Fibroblast of lung (primary cell): ENCODE measurements at regions not wholly inside any gene's neighbourhood (a gene's known extent, or its start where the extent isn't known, plus 50 kb on each side); places are given as distances from the start of the nearest gene placed in this dataset.

Experiments used
- DNase-seq, 2 donors: peaks; one replicate each; pipeline versions ENCODE4 v3.0.0 to v3.0.0-alpha.2; 2010; ENCODE audit warnings: low read depth in 2 of 2
- H2AFZ ChIP-seq: 2 replicates; pipeline ENCODE4 v1.5.1; 2012; ENCODE audit warnings: low read length, control low read depth, inconsistent platforms
- H3K27ac ChIP-seq: 2 replicates; pipeline ENCODE4 v1.5.1; 2011; ENCODE audit warnings: low read length, control low read depth; ENCODE audit not compliant: insufficient read depth
- H3K27me3 ChIP-seq: 2 replicates; pipeline ENCODE4 v1.5.1; 2011; ENCODE audit warnings: mild to moderate bottlenecking, low read length; ENCODE audit not compliant: control insufficient read depth, insufficient read depth
- H3K36me3 ChIP-seq: 2 replicates; pipeline ENCODE4 v1.5.1; 2011; ENCODE audit warnings: low read length; ENCODE audit not compliant: control insufficient read depth, insufficient read depth
- H3K4me1 ChIP-seq: 2 replicates; pipeline ENCODE4 v1.5.1; 2011; ENCODE audit warnings: low read length; ENCODE audit not compliant: control insufficient read depth, insufficient read depth; ENCODE audit errors: extremely low read depth
- H3K4me2 ChIP-seq: 2 replicates; pipeline ENCODE4 v1.5.1; 2011; ENCODE audit warnings: low read length, control low read depth; ENCODE audit not compliant: insufficient read depth; ENCODE audit errors: extremely low read depth
- H3K4me3 ChIP-seq, 4 experiments: fragments of 200-600 bp in 1 of 4; sonication (generic) in 1 of 4; replicated peaks in 1 of 4; 2 replicates each; pipeline ENCODE4 v1.5.1; 2011 to 2016; ENCODE audit warnings: low read length in 4 of 4, low read depth in 3 of 4, mild to moderate bottlenecking in 3 of 4, control low read depth in 2 of 4, inconsistent platforms in 1 of 4, mixed read lengths in 1 of 4; ENCODE audit not compliant: insufficient read depth in 1 of 4; ENCODE audit errors: control extremely low read depth in 1 of 4
- H3K79me2 ChIP-seq: 2 replicates; pipeline ENCODE4 v1.5.1; 2012; ENCODE audit warnings: mild to moderate bottlenecking, low read length, inconsistent platforms; ENCODE audit not compliant: control insufficient read depth, insufficient read depth
- H3K9ac ChIP-seq: 2 replicates; pipeline ENCODE4 v1.5.1; 2011; ENCODE audit warnings: mild to moderate bottlenecking, low read length, control low read depth; ENCODE audit not compliant: insufficient read depth
- H3K9me3 ChIP-seq: 2 replicates; pipeline ENCODE4 v1.5.1; 2012; ENCODE audit warnings: low read depth, low read length; ENCODE audit not compliant: control insufficient read depth, insufficient read depth
- H4K20me1 ChIP-seq: 2 replicates; pipeline ENCODE4 v1.5.1; 2011; ENCODE audit warnings: low read length; ENCODE audit not compliant: control insufficient read depth, insufficient read depth; ENCODE audit errors: extremely low read depth
- EZH2 ChIP-seq: IDR thresholded peaks from 2 replicates; pipeline ENCODE4 v1.5.1; 2012; ENCODE audit warnings: low read length, control low read depth, mild to moderate bottlenecking; ENCODE audit errors: missing control alignments
- TF ChIP-seq, protein P1 (sequence below), 2 donors: IDR thresholded peaks in 1 of 2; conservative IDR thresholded peaks in 1 of 2; 1 replicate in 1 of 2; 2 replicates in 1 of 2; pipeline ENCODE4 v1.5.1; 2011 to 2012; ENCODE audit warnings: low read length in 2 of 2, control low read depth in 1 of 2, inconsistent platforms in 1 of 2, low read depth in 1 of 2, mild to moderate bottlenecking in 1 of 2

DNA sequence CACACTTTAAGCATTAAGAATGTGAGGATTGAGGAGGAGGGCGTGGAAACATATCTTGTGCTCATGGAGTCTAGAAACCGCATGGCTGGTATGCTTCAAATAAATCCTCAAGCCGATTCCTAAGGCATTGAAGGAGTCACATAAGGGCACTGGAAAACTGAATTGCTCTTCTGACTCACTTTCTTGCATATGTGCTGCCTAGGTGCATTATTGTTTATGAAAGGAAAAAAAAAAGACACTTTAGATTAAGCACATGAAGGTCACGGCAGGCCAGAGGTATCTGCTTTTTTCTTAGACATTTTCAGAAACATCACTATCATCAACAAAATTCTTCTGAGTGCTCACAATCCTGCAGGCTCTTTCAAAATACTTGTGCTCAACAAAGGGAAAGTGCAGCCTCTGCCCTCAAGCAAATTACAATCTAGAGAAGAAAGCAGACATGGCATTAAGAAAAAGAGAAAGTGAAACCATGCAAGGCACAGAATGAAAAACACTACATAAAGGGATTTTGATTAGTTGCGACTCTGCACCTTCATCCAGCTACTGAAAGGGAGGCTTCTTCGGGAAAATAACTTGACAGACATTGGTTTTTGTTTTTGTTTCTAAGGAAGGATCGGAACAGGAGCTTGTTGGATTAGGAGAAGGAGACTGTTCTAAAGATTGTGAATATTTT is 2117.6 kb downstream of the MAT2B start:
- peak overlapping the region; percentile 40 for H3K4me2 ChIP-seq
- DNase-seq: peak; percentile 7 to 36
- H4K20me1 ChIP-seq: no peaks in the 10 kb centered on the region
- H3K79me2 ChIP-seq: no peaks in the 10 kb centered on the region
- no peaks in the 10 kb centered on the region for H3K27me3 ChIP-seq
- no peaks in the 10 kb centered on the region for H3K4me1 ChIP-seq
- TF ChIP-seq, protein P1, sequence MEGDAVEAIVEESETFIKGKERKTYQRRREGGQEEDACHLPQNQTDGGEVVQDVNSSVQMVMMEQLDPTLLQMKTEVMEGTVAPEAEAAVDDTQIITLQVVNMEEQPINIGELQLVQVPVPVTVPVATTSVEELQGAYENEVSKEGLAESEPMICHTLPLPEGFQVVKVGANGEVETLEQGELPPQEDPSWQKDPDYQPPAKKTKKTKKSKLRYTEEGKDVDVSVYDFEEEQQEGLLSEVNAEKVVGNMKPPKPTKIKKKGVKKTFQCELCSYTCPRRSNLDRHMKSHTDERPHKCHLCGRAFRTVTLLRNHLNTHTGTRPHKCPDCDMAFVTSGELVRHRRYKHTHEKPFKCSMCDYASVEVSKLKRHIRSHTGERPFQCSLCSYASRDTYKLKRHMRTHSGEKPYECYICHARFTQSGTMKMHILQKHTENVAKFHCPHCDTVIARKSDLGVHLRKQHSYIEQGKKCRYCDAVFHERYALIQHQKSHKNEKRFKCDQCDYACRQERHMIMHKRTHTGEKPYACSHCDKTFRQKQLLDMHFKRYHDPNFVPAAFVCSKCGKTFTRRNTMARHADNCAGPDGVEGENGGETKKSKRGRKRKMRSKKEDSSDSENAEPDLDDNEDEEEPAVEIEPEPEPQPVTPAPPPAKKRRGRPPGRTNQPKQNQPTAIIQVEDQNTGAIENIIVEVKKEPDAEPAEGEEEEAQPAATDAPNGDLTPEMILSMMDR (conservative IDR thresholded peaks at IDR 0.05 in 1 of 2, IDR thresholded peaks at IDR 0.05 in 1 of 2; ENCODE audit: low read depth in 1 of 2, low read length in 2 of 2): no peak
- TF ChIP-seq EZH2: no peak
- no peak overlapping the region for H2AFZ ChIP-seq
- peak overlapping the region in 2 of 4 experiments; percentile 20 to 35 for H3K4me3 ChIP-seq
- H3K36me3 ChIP-seq: no peaks in the 10 kb centered on the region
- H3K9ac ChIP-seq: no peak overlapping the region
- no peak overlapping the region for H3K27ac ChIP-seq
- H3K9me3 ChIP-seq: no peaks in the 10 kb centered on the region

DNA sequence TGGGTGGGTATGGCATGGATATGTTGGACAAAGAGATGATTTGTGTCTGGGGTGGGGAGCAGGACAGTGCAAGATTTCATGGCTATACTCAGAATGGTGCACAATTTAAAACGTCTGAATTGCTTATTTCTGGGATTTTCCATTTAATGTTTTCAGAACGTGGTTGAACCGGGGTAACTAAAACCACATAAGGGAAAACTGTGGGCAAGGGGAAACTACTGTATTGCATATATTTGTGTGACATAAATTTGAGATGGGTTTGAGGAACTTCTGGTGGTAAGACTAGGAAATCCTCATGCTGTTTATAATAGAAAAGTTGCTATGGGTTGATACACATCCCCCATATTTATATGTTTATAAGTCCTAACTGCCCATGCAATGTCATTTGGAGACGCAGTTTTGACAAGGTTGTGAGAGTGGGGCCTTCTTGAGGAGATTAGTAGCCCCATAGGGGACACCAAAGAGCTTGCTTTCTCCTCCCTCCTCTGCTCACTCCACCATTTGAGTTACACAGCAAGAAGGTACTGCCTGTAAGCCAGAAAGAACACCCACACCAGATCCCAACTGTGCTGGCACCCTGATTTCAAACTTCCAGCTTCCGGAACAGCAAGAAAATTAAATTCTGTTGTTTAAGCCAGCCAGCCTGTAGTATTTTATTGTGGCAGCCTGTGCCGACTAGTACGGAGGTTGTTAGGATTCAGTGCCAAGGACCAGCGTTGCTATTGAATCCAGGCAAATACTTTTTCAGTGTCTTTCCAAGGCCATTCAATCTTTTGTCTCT is 2118.9 kb downstream of the MAT2B start:
- H3K9ac ChIP-seq: no peak overlapping the region
- TF ChIP-seq, protein P1 (conservative IDR thresholded peaks at IDR 0.05 in 1 of 2, IDR thresholded peaks at IDR 0.05 in 1 of 2; ENCODE audit: low read depth in 1 of 2, low read length in 2 of 2): no peak
- TF ChIP-seq EZH2: no peak
- no peaks in the 10 kb centered on the region for H4K20me1 ChIP-seq
- H3K9me3 ChIP-seq: no peaks in the 10 kb centered on the region
- no peaks in the 10 kb centered on the region for H3K36me3 ChIP-seq
- no peak overlapping the region for H2AFZ ChIP-seq
- H3K4me2 ChIP-seq: no peak overlapping the region
- no peaks in the 10 kb centered on the region for H3K79me2 ChIP-seq
- H3K4me1 ChIP-seq: no peaks in the 10 kb centered on the region
- no peaks in the 10 kb centered on the region for H3K27me3 ChIP-seq
- no peak overlapping the region for H3K27ac ChIP-seq
- H3K4me3 ChIP-seq: no peak overlapping the region
- no peak for DNase-seq

DNA sequence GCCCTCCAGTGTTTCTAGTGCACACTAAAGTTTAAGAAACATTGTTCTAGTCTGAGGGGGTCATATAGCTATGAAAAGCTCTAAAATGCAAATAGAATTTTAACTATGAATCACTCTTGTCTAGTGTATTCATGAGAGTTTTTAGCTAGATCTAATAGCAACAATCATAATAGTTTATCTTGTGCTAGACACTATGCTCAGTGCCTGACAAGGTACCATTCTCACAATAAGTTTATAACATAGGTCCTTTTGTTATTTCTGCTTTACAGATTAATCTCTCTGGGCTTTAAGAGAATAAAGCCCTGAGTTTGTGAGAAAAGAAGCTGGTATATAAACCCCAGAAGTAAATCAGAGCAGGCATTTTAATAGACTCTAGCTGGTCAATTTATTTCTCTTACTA is 2120.7 kb downstream of the MAT2B start:
- TF ChIP-seq EZH2: no peak
- TF ChIP-seq, protein P1 (conservative IDR thresholded peaks at IDR 0.05 in 1 of 2, IDR thresholded peaks at IDR 0.05 in 1 of 2; ENCODE audit: low read depth in 1 of 2, low read length in 2 of 2): no peak
- Histone ChIP-seq H2AFZ (no peak overlapping the region), H3K36me3 (no peaks in the 10 kb centered on the region), H3K4me1 (no peaks in the 10 kb centered on the region), H4K20me1 (no peaks in the 10 kb centered on the region), H3K27ac (no peak overlapping the region), H3K4me3 (no peak overlapping the region), H3K9me3 (no peaks in the 10 kb centered on the region), H3K27me3 (no peaks in the 10 kb centered on the region), H3K79me2 (no peaks in the 10 kb centered on the region), H3K9ac (no peak overlapping the region), H3K4me2 (no peak overlapping the region)
- DNase-seq: no peak
